OCI-M1 (cell line): ENCODE measurements at regions not wholly inside any gene's neighbourhood (a gene's known extent, or its start where the extent isn't known, plus 50 kb on each side); places are given as distances from the start of the nearest gene placed in this dataset.

Experiments used
- DNase-seq: peaks from one replicate; lab custom pipeline; 2025; lab: John Stamatoyannopoulos, UW

DNA sequence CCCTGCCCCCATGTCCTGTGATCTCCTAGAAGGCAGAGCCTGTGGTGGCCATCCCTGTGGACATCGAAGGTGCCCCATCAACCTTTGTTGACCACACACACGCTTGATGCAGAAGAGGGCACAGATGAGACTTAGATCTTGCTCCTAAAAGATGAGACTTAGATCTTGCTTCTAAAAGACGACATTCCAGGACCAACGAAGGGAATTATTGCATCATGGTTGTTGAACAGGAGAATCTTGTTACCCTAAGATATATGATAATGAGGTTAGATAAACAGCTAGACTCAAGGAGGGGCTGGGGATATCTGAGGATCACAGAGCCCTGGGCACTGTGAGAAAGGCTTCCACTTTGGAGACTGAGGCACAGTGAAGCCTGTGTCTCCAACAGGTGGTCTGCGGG is 91.1 kb upstream of the WSCD2 start:
- no peak for DNase-seq

DNA sequence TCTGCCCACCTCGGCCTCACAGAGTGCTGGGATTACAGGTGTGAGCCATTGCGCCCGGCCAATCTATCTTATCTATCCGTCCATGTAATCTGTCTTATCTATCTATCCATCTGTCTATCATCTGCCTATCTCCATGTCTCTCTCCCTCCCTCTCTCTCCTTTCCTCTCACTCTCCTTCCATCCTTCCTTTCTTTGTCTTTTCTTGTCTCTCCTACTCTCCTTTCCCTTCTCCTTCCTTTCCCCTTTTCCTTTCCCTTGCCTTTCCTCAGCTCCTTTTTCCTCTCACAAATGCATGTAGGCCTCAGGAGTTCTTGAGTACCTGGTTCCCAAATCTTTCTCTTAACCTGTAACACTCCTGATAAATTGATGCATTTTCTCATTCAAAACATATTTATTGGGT is 89.3 kb upstream of the WSCD2 start:
- DNase-seq = no peak

DNA sequence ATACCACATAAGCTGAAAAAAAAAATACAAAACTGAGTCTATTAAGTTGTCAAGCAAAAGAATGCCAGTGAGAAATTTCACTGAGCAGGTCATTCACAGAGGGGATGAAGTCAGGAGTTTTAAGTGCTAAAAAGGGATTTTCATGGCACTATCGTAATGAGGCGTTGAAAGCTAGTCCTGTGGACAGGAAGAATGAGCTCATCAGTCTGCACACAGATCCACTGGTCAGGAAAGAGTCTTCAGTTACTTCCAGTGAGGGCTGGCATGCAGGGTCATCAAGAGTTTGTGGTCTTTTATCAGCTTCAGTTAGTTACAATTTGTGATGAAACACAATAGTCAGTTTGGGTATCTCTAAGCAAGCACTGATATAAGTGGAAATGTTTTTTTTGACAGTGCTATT is 88.1 kb upstream of the WSCD2 start:
- peak; percentile 70 for DNase-seq

DNA sequence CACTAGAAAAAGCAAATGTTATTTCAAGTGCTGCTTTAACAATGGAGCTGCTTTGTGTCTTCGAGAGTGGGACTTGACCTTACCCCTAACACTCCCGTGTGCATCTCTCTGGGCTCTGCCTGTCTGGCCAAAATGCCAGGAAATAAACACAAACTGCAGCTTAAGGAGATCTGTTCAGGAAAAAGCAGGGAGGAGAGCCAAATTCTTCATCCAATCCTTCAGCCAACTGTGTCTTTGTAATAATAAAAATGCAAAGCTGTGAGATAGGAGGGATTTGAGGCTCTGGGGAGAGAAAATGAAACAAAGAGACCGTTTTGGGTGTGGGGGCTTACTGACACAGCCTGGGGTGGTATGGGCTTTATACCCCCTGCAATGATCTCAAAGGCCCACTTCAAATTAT is 85.8 kb upstream of the WSCD2 start:
- DNase-seq = no peak

DNA sequence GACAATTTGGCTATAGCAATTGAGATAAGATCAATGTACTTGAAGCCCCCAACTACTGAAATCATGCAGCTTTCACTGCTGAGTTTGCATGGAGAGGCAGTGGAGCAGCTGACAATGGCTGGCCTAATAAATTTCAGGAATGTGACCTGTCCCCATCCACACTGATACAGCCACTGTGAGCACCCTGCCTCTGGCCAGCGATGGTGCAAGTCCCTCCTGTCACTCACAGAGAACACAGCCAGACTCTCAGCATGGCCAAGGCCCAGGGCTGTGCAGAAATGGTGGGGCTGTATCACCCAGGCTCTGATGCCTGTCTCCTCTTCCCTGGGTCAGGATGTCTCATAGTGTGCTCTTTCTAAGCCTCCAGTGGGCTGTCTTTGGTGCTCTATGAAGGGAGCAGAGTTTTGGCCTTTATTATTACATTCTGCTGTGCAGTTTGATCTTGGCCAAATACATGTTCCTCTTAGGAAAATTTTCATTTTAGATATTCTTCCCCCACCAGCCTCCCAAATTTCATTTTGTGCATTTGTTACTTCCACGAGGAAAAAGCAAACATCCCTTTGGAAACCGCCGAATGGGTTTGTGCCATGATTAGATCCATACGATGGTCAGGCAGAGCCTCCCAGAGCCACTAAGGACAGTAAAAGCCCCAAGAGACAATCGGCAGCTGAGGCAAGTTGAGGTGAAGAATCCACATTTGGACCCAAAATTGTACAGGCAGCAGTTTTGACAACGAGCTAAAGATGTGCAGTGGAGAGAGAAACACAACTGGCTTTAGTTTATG is 85.1 kb upstream of the WSCD2 start:
- no peak for DNase-seq

DNA sequence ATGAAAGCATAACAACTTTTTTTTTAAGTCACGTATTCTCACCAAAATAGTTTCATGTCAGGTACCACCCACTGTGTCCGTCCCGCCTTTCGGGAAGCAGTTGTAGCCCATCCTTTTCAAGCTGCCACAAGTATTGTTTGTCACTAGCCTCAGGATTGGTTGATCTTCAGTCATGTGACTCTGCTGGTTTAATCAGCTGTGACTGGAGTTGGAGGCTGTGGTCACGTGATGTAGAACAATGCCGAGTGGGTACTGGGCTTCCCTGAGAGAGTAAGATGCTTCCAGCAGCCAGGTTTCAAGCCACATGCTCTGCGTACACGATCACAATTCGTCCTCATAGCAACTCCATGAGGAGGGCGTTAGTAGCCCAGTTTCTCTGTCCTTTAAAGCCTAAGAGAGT is 83.0 kb upstream of the WSCD2 start:
- DNase-seq = no peak

DNA sequence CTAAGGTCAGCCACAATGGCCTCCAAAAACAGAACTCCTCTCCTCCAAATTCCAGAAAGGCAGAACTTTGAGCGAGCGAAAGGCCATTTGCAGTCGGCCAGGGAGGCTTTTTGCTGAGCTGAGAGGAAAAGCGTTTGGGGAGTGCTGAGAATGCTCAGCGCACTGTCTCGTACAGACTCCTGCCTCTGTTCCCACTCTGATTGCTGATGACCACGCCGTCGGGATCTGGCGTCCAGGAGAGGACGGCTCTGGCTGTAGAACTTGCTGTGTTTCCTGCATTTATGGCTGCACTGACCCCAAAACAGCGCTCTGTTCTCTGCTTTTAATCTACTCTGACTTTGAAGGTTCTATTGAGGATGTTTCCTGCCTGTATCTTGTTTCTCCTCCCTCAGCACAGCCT is 82.4 kb upstream of the WSCD2 start:
- DNase-seq = no peak

DNA sequence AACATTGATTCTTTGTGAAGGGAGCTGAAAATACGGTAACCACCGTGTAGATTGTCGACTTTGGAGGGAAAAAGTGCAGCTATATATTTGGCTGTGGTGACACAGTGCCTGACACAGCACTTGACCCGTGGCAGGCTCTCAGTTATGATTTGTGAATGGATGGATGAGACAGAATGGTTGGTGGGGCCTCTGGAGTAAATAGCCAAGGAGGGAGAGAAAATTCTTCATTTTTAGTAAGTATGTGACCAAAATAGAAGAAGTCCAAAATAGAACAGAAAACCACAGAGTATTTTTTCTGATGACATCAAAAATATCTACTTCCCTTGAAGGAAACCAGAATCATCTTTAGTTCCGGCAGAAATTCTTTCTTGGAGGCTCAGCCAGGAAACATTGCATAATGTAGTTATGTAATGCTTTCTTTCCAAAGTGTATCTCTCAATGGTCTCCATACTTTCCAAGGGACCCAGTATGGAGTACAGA is 82.0 kb upstream of the WSCD2 start:
- DNase-seq = peak; percentile 6

DNA sequence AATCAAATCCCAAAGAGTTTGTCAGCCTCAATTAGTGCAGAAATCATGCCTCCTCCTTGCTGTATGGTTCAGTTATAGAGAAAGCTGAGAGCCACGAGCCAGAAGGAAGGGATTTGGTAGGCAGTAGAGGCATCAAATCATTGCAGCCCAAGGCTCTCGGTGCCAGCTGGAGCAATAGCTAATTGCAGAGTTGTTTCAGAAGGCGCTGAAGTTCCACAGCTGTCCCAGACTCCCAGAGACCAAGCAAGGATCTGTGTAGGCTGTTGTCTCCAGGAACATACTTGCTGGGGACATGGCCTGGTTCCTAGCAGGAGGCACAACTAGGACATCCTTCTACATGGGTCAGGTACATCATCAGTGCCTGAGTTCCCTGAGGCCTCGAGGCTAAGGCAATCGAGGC is 80.4 kb upstream of the WSCD2 start:
- DNase-seq = no peak

DNA sequence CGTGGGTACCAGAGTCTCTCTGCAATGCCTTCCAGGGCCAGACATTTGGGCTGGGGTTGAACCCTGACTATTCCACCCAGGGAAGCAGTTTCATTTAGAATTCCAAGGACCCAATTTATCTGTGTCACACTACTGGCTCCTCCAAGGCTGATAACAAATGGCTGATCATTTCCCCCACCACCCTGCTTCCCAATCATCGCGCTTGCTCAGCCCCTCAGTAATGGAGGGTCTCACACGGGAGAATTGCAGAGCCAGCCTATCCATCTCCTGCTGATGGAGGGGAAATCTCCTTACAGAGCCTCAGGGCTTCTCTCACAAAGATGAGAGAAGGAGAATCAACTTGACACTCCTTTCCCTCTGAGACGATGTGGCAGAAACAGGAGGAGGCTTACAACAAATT is 78.4 kb upstream of the WSCD2 start:
- no peak for DNase-seq

DNA sequence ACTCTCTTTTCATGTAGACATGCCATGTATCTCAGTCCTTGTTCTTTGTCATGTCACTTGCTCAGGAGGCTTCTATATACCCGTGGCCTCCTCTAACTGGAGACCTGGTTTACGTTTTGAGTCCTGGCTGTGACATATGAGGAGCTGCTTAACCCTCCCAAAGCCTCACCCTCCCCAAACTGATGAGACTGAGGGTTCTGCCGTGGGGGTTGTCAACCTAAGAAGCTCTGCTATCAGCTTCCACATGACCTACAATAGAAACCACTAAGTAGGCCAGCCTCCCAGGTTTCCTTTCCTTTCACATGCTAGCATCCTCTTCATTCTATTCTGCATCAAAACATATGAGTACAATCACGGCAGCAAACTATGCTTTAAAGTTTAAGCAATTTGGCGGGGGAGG is 76.8 kb upstream of the WSCD2 start:
- DNase-seq = peak; percentile 1

DNA sequence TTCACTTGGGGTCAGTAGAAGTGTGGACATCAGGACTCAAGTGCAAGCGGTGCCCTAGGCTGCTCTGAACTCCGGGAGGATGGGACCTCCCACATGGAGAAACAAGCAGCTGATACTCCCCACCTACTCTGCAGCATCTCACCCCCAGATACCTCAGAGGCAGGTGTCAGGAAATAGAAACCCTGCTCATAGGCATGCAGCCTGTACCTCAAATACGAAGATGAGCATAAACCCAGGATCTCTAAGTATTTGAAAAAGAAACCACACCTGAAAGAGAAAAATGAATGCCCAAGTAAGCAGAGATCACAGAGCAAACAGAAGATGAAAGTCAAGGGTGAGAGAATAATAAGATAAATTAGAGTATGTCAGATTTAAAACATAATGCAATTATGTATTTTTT is 75.6 kb upstream of the WSCD2 start:
- DNase-seq = no peak

DNA sequence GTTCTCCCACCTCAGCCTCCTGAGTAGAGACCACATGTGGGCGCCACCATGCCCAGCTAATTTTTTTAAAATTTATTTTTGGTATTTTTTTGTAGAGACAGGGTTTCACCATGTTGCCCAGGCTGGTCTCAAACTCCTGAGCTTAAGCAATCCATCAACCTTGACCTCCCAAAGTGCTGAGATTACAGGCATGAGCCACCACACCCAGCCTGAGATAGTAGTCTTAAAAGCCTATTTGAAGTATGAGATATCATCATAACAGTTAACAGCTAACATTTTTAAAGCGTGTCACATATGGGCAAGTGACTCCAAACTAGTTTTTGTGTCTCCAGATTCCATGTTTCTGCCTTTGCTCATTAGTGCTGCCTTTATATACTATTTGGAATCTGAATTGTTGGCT is 74.6 kb upstream of the WSCD2 start:
- DNase-seq = no peak

DNA sequence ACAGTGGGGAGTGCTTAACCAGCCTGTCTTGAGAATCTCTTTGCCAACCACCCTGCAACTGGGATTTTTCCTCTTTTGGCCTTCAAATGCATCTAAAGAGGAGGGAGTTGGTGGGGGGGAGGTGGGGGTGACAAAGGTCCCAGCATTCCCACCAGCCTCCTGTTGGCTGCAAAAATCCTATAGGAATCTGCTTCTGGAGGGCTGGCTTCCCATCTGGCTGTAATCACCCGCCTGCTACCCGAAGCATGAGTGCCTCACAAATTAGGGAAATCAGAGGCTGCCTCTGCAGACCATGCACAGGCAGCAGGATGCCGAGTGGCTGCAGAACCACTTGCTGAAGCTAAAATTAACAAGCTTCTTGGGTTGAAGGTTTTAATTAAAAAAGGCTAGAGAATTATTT is 73.9 kb upstream of the WSCD2 start:
- DNase-seq = no peak

DNA sequence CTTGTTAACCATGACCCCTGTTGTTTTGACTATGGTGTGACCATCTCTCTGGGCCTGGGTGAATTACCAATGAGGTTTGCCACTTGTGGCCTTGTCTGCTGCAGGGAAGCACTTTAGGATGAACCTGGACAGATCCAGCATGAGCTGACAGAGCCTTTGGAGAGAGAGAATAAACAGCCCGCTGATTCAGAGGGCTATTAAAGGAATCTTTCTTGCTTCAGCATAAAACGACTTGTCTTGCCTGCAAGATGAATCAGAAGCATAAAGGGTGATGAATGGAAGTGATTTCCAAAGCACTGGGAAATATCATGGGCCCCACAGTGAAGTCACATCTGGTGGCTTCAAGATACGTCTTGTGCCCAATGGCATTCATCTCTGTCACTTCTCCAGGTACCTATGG is 69.0 kb upstream of the WSCD2 start:
- no peak for DNase-seq

DNA sequence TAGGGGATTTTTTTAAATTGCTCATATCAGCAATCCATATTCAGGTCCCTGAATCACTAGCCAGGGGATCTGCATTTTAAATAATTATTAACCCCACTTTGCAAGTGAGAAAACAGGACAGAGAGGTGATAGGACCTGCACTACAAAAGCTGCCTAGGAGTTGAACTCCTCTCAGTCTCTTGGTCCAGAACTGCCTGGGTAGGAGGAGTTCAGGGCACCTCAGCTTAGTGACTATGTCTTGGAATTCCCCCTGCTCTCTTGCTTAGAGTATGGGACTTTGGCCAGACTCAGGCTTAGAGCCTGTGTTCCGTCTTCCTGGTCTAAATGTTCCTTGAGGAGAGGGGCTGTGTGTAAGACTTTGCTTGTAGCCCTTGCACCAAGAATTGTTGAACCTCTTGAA is 68.2 kb upstream of the WSCD2 start:
- no peak for DNase-seq

DNA sequence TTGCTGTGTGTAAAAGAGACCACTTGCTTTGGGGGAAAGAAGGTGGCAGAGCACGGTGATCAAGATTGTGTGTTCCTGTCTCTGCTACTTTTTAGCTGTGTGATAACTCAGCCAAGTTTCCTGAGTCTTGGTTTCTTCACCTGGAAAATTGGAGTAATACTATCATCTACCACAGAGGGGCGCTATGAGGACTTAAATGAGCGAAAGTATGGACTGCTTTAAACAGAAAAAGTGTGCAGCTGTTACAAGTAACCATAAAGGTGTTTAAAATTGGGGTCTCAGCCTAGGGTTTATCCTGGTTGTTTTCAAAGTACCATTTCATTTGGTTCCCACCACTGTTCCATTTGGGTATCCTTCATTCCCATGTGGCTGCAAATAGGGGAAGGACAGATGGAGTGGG is 65.9 kb upstream of the WSCD2 start:
- peak; percentile 59 for DNase-seq

DNA sequence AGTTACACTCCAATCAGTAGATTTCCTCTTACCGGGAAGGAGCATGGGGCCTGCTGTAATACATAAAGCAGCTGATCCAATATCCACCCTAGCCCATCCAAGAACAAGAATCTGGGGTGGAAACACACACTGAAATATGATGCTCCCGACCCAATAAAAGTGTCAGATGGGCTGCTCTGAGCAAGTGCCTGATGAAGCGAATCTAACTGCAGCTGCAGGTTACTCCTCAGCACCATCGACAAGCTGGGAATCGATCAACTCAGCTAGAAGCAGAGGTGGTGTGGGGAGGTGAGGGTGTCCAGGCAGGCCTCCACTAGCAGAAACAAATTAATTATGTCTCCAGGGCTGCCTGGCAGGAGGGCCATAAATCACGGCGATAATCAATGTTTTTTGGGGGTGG is 64.0 kb upstream of the WSCD2 start:
- no peak for DNase-seq

DNA sequence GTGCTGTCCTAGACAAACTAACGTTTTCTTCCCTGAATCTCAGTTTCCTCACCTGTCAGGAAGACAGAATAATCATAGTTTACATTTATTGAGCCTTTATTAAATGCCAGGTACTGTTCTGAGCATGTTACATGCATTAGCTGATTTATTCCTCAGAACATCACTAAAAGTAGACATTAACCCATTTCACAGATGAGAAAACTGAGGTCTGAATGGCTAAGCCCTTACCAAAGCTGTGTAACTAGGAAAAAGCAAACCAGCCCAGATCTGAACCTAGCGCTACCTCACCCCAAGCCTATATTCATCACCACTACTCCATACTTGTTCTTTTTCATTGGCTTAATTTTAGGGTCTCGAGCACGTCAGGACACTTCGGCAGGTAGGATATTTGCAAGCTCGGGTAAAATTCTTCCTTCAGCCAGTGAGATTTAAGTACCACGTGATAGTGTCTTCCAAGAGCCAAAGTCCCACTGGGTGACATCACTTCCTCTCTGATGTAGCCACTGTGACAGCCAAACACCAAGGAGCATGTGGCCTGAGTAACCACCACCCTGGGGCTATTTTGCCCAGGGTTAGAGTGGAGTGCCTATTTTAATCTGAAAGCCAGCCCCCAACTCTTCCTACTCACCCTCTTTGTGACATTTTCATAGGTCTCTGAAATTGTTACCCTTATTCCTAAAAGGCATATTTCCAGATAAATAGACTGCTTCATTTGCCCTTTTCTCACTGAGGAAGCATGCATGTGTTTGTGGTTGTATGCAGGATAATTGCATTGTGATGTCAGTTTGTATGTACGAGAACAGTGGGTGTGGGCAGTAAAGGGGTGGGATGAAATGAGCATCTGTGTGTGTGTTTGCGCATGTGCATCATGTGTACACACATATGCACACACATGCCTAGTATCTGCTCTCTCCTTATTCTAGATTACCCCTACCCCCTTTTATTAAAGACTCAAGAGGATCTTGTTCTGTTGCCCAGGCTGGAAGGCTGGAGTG is 62.2 kb upstream of the WSCD2 start:
- peak; percentile 16 for DNase-seq

DNA sequence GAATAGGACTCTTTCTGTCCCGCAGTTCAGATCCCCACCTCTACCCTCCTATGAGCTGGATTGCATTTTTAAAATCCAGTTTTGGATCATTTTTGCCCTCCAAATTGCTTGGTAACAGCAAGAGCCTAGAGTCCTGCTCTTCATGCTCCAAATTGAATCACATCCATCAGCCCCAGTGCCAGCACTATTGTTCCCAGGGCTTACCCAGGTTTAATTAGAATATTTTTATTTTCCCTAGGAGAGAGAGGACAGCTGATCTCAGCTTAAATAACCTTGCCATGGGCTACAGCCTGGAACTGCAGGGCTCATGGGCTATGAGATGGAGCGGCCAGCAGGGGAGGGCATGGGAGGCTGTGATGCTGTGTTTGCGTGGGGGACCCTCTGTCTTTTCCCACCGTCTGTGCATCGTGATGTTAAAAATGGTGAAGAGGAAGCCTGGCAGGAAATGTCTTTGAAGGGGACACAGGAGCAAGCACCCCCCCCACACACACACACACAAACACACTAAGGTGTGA is 59.4 kb upstream of the WSCD2 start:
- DNase-seq = no peak

DNA sequence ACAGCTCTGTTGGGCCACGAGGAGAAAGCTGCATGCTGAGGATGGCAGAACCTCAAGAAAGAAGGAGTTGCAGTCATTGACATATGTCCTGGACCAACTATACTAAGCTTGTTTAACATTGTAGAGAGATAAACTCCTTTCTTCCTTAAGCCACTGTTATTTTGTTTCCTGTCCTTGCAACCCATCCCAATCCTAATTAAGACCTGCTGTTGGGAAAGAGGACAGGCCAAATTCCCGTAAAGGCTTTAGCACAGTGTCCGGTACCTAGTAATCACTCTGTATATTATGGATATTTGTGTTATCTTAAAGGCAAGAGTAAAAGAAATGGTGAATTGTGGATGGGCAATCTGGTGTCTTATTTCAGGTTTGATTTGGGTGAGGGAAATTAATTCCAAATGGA is 53.5 kb upstream of the WSCD2 start:
- DNase-seq = no peak

DNA sequence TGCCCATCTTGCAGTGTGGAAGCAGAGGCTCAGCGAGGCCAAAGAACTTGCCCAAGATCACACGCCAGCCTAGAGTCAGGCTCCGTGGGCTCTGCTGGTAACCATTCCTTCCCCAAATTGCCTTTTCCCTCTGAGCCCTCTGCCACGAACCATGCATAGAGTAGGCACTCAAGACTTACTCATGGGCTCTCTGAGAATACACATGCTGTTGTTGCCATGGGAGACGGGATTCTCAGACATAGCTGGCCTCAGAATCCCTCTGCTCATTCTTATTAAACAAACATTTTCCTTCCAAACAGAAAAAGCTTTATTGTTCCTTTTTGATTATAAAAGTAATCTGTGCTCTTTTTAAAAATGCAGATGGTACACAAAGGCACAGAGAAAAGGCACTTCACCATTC is 52.5 kb upstream of the WSCD2 start:
- DNase-seq = no peak

DNA sequence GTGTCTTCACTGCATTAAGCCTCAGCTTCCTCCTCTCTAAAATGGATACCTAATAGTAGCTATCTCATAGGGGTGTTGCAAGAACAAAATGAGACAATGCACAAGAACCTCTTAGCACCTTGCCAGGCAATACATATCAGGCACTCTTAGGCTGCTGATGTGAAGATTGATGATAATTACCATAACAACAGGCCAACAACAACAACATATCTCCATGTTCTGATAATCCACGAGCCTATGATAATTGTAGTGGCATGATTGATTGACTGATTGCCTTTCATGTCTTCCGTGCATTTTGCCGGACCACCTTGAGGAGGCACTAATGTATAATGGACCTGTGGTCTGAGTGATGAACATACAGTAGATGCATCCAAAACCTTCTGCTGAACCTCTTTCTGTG is 50.7 kb upstream of the WSCD2 start:
- no peak for DNase-seq
